PC-3 (cell line): ENCODE measurements at regions not wholly inside any gene's neighbourhood (a gene's known extent, or its start where the extent isn't known, plus 50 kb on each side); places are given as distances from the start of the nearest gene placed in this dataset.

Experiments used
- ATAC-seq: fragments of 200-7000 bp; cut with Tn5 transposase; 2 replicates; pipeline ENCODE4 v1.9.1; 2020; ENCODE audit warnings: mild to moderate bottlenecking, moderate library complexity
- BruUV-seq: library from RNA; stranded (reverse); fragments of 400-500 nt; replicated peaks from 2 replicates; lab custom pipeline; 2021; lab: Mats Ljungman, UMichigan
- CTCF ChIA-PET: fragments of 300-600 bp; sonication (Branson Sonifier 250); formaldehyde crosslinking; loops from one replicate; lab custom pipeline; 2022; ENCODE audit warnings: antibody characterized with exemption; lab: Charles Lee
- POLR2A ChIA-PET: fragments of 300-600 bp; sonication (Branson Sonifier 250); formaldehyde crosslinking; loops from one replicate; lab custom pipeline; 2022; ENCODE audit warnings: antibody characterized with exemption; ENCODE audit not compliant: unreplicated experiment; lab: Charles Lee
- DNase-seq: peaks from one replicate; pipeline ENCODE4 v3.0.0-alpha.2; 2015
- H2AFZ ChIP-seq: fragments of 300-600 bp; sonication (generic); 2 replicates; pipeline ENCODE4 v1.6.0; 2016; ENCODE audit warnings: antibody characterized with exemption, low read length
- H3F3A ChIP-seq: fragments of 300-600 bp; sonication (generic); one replicate; pipeline ENCODE4 v1.6.0; 2017; ENCODE audit warnings: antibody characterized with exemption, low read length, control low read depth, mild to moderate bottlenecking; ENCODE audit not compliant: unreplicated experiment
- H3K27ac ChIP-seq: fragments of 300-600 bp; sonication (generic); 2 replicates; pipeline ENCODE4 v1.5.1; 2016; ENCODE audit warnings: mild to moderate bottlenecking, low read length
- H3K27me3 ChIP-seq: fragments of 300-600 bp; sonication (generic); 2 replicates; pipeline ENCODE4 v1.6.1; 2016; ENCODE audit warnings: low read length, mixed read lengths
- H3K36me3 ChIP-seq: fragments of 300-600 bp; sonication (generic); 2 replicates; pipeline ENCODE4 v1.6.1; 2016; ENCODE audit warnings: low read depth, mixed run types, low read length, mixed read lengths
- H3K4me1 ChIP-seq: fragments of 300-600 bp; sonication (generic); 2 replicates; pipeline ENCODE4 v1.5.1; 2016; ENCODE audit warnings: low read length; ENCODE audit not compliant: insufficient read depth
- H3K4me2 ChIP-seq: fragments of 300-600 bp; sonication (generic); 2 replicates; pipeline ENCODE4 v1.6.0; 2016; ENCODE audit warnings: low read length
- H3K4me3 ChIP-seq: fragments of 300-600 bp; sonication (generic); 2 replicates; pipeline ENCODE4 v1.5.1; 2016; ENCODE audit warnings: mild to moderate bottlenecking, low read length, mixed read lengths
- H3K79me2 ChIP-seq: fragments of 300-600 bp; sonication (generic); 2 replicates; pipeline ENCODE4 v1.6.1; 2017; ENCODE audit warnings: low read length, mixed read lengths
- H3K9ac ChIP-seq: fragments of 300-600 bp; sonication (generic); 2 replicates; pipeline ENCODE4 v1.6.0; 2016; ENCODE audit warnings: mild to moderate bottlenecking, low read length
- H3K9me2 ChIP-seq: fragments of 300-600 bp; sonication (generic); replicated peaks from 2 replicates; pipeline ENCODE4 v1.6.1; 2016; ENCODE audit warnings: mixed run types, low read length, mixed read lengths
- H3K9me3 ChIP-seq: fragments of 300-600 bp; sonication (generic); 2 replicates; pipeline ENCODE4 v1.6.1; 2016; ENCODE audit warnings: low read length, mixed read lengths
- H4K20me1 ChIP-seq: fragments of 300-600 bp; sonication (generic); 2 replicates; pipeline ENCODE4 v1.6.1; 2016; ENCODE audit warnings: low read length, mixed read lengths
- EZH2 ChIP-seq: fragments of 300-600 bp; sonication (generic); IDR thresholded peaks from one replicate; pipeline ENCODE4 v1.6.1; 2017; ENCODE audit warnings: antibody characterized with exemption, mild to moderate bottlenecking, low read length; ENCODE audit not compliant: unreplicated experiment
- EZH2phosphoT487 ChIP-seq: fragments of 300-600 bp; sonication (generic); IDR thresholded peaks from 2 replicates; pipeline ENCODE4 v1.6.1; 2018; ENCODE audit warnings: mild to moderate bottlenecking, antibody characterized with exemption, low read length, borderline replicate concordance
- intact Hi-C: fragments of 100-400 bp; cut with micrococcal nuclease; formaldehyde crosslinking; loops from 2 replicates; pipeline ENCODE4 v1.9.0; 2023
- TF ChIP-seq, protein P1 (sequence below): fragments of 300-600 bp; sonication (generic); conservative IDR thresholded peaks from 2 replicates; pipeline ENCODE4 v1.5.1; 2017; ENCODE audit warnings: antibody characterized with exemption, low read depth, mild to moderate bottlenecking, low read length

DNA sequence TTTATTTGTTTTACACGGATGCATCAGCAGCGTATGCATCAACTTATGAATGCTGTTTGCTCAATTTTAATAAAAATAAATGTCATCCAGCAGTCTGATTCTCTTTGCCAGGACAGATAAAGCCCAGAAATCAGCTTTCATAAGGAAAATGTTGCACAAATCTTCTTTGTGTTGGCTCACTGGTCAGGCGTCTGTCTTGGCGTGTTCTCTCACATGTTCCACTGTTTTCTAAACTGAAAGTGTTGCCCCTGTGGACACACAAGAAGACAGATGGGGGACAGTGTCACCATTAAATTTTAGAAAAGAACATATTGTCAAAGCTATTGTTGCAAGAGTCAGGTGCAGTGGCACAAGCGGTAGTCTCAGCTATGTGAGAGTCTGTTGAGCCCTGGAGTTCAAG, 316.2 kb downstream of the CENPC start:
- H3K9me2 ChIP-seq: no peaks in the 10 kb centered on the region
- no peaks in the 10 kb centered on the region for H3K4me1 ChIP-seq
- H3K36me3 ChIP-seq: no peaks in the 10 kb centered on the region
- intact Hi-C loops: no loop called here
- no peaks in the 10 kb centered on the region for H3F3A ChIP-seq
- BruUV-seq: no TSS peak
- H3K9ac ChIP-seq: no peak overlapping the region
- no peaks in the 10 kb centered on the region for H3K79me2 ChIP-seq
- H2AFZ ChIP-seq: no peak overlapping the region
- ChIA-PET CTCF (no interaction called here), POLR2A (interaction anchor here (0.7 kb wide), 1 partner anchor 226 kb away, joined by 3 read pairs; no protein-coding TSS in a partner anchor)
- no peaks in the 10 kb centered on the region for H3K9me3 ChIP-seq
- no peak overlapping the region for H3K27ac ChIP-seq
- H3K27me3 ChIP-seq: no peaks in the 10 kb centered on the region; the same call in 1 of the 2 replicates
- TF ChIP-seq EZH2: no peak
- TF ChIP-seq EZH2phosphoT487: no peak
- TF ChIP-seq, protein P1, sequence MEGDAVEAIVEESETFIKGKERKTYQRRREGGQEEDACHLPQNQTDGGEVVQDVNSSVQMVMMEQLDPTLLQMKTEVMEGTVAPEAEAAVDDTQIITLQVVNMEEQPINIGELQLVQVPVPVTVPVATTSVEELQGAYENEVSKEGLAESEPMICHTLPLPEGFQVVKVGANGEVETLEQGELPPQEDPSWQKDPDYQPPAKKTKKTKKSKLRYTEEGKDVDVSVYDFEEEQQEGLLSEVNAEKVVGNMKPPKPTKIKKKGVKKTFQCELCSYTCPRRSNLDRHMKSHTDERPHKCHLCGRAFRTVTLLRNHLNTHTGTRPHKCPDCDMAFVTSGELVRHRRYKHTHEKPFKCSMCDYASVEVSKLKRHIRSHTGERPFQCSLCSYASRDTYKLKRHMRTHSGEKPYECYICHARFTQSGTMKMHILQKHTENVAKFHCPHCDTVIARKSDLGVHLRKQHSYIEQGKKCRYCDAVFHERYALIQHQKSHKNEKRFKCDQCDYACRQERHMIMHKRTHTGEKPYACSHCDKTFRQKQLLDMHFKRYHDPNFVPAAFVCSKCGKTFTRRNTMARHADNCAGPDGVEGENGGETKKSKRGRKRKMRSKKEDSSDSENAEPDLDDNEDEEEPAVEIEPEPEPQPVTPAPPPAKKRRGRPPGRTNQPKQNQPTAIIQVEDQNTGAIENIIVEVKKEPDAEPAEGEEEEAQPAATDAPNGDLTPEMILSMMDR: no peak
- no peak overlapping the region for H3K4me3 ChIP-seq
- no peak for ATAC-seq
- no peak for DNase-seq
- H4K20me1 ChIP-seq: no peaks in the 10 kb centered on the region
- no peak overlapping the region for H3K4me2 ChIP-seq

DNA sequence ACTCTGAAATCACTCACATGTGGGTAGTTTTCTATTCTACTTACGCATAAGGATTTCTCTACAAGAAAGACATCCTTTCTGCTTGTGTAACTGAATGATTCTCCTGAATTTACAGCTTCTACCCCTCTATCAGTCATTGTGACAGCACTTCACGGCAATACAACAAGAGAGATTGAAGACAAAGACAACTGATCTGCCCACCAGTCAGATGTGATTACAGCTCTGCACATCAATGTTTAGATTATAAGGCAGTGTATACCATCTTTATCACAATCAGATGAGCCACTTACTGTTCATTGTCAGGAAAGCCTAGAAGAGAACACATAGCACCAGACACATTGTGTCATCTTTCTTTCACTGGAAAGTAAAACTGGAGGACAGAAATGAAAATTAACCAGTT, 324.4 kb downstream of the CENPC start:
- H3K4me1 ChIP-seq: no peaks in the 10 kb centered on the region
- intact Hi-C loops: no loop called here
- H2AFZ ChIP-seq: no peak overlapping the region
- CTCF ChIA-PET: no interaction called here
- H3K36me3 ChIP-seq: no peaks in the 10 kb centered on the region
- no peaks in the 10 kb centered on the region for H3K9me3 ChIP-seq
- H3K4me3 ChIP-seq: no peak overlapping the region
- POLR2A ChIA-PET: no interaction called here
- no peak overlapping the region for H3K27ac ChIP-seq
- BruUV-seq: no TSS peak
- H3F3A ChIP-seq: no peaks in the 10 kb centered on the region
- H4K20me1 ChIP-seq: no peaks in the 10 kb centered on the region
- DNase-seq (no peak), ATAC-seq (no peak)
- TF ChIP-seq EZH2phosphoT487 (no peak), EZH2 (no peak)
- TF ChIP-seq, protein P1: no peak
- peaks cover 13% of the 10 kb centered on the region; the same call in 1 of the 2 replicates for H3K27me3 ChIP-seq
- H3K9ac ChIP-seq: no peak overlapping the region
- H3K79me2 ChIP-seq: no peaks in the 10 kb centered on the region
- H3K4me2 ChIP-seq: no peak overlapping the region
- no peaks in the 10 kb centered on the region for H3K9me2 ChIP-seq

DNA sequence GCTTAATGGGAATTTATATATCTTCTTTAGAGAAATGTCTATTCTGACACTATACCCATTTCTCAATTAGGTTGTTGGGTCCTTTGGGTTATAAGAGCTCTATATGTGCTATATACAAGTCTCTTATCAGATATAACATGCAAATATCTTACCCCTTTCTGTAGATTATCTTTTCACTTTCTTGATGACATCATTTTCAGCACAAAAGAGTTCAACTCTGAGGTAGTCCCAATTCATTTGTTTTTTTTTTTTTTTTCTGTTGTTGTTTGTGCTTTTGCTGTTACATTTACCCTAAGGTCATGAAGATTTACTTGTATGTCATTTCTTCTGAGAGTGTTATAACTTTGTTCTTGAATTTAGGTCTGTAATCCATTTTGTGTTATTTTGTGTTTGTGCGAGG, 326.4 kb downstream of the CENPC start:
- no TSS peak for BruUV-seq

More for the DNA sequence above, 326.4 kb downstream of the CENPC start:
- Histone ChIP-seq H3K27me3 (peaks cover 18% of the 10 kb centered on the region; the same call in 1 of the 2 replicates), H3K9me2 (no peaks in the 10 kb centered on the region), H3K79me2 (no peaks in the 10 kb centered on the region), H4K20me1 (no peaks in the 10 kb centered on the region), H3K4me2 (no peak overlapping the region), H3K36me3 (no peaks in the 10 kb centered on the region), H3K9ac (no peak overlapping the region), H2AFZ (no peak overlapping the region), H3K4me1 (no peaks in the 10 kb centered on the region), H3K27ac (no peak overlapping the region), H3K4me3 (no peak overlapping the region), H3K9me3 (no peaks in the 10 kb centered on the region), H3F3A (no peaks in the 10 kb centered on the region)
- ATAC-seq (no peak), DNase-seq (no peak)
- CTCF ChIA-PET: no interaction called here
- POLR2A ChIA-PET: no interaction called here
- TF ChIP-seq, protein P1: no peak
- TF ChIP-seq EZH2phosphoT487: no peak
- intact Hi-C loops: no loop called here
